K562 (cell line): ENCODE measurements at regions not wholly inside any gene's neighbourhood (a gene's known extent, or its start where the extent isn't known, plus 50 kb on each side); places are given as distances from the start of the nearest gene placed in this dataset.

Experiments used
- ATAC-seq: fragments of 200-7000 bp; cut with Tn5 transposase; 3 replicates; pipeline ENCODE4 v1.9.1; 2020; ENCODE audit warnings: moderate library complexity
- BruUV-seq: library from RNA; stranded (reverse); fragments of 400-500 nt; replicated peaks from 2 replicates; lab custom pipeline; 2021; lab: Mats Ljungman, UMichigan
- CTCF ChIA-PET: fragments of 300-600 bp; formaldehyde crosslinking; extraction: SDS; loops from one replicate; lab custom pipeline; 2021; ENCODE audit warnings: low intra/inter-chr PET ratio; lab: Yijun Ruan, JAX
- POLR2A ChIA-PET: fragments of 300-600, 350-650 bp; sonication (Branson Sonifier 250); formaldehyde crosslinking; extraction: SDS; loops from one replicate; lab custom pipeline; 2021; ENCODE audit warnings: antibody characterized with exemption, inconsistent platforms; lab: Yijun Ruan, JAX
- DNase-seq, 4 experiments: peaks; one replicate each; pipeline versions ENCODE4 v3.0.0 to v3.0.0-alpha.2; 2011 to 2018; ENCODE audit warnings: low spot score in 3 of 4, mixed read lengths in 3 of 4; ENCODE audit errors: extremely low read depth in 1 of 4
- FAIRE-seq: peaks from 2 replicates; lab custom pipeline; 2011; peaks lifted over from hg19 to GRCh38; lab: Jason Lieb, UNC
- H2AFZ ChIP-seq: 2 replicates; pipeline ENCODE4 v1.6.0; 2011; ENCODE audit warnings: low read depth, low read length, control low read depth, inconsistent platforms
- H3K27ac ChIP-seq: fragments of 200-600 bp; 3 replicates; pipeline ENCODE4 v1.8.0; 2011; ENCODE audit warnings: low read depth, mild to moderate bottlenecking, control low read depth, inconsistent platforms, low read length, moderate library complexity, mixed read lengths; ENCODE audit errors: extremely low read depth
- H3K27me3 ChIP-seq, 2 experiments: fragments of 300-600 bp in 1 of 2; 2 replicates in 1 of 2; 3 replicates in 1 of 2; pipeline versions ENCODE4 v1.6.0 to v1.8.0; 2011; ENCODE audit warnings: inconsistent platforms in 2 of 2, low read length in 2 of 2, mild to moderate bottlenecking in 1 of 2, mixed read lengths in 1 of 2, moderate library complexity in 1 of 2; ENCODE audit not compliant: control insufficient read depth in 2 of 2, insufficient read depth in 2 of 2
- H3K36me3 ChIP-seq: fragments of 300-600 bp; 3 replicates; pipeline ENCODE4 v1.8.0; 2011; ENCODE audit warnings: mild to moderate bottlenecking, low read length, inconsistent platforms; ENCODE audit not compliant: control insufficient read depth, insufficient read depth
- H3K4me1 ChIP-seq, 2 experiments: fragments of 200-600 bp in 1 of 2; replicated peaks in 1 of 2; 2 replicates in 1 of 2; 3 replicates in 1 of 2; pipeline versions ENCODE4 v1.5.1 to v1.8.0; 2011; ENCODE audit warnings: inconsistent platforms in 2 of 2, low read length in 2 of 2, mild to moderate bottlenecking in 1 of 2, mixed read lengths in 1 of 2, moderate library complexity in 1 of 2; ENCODE audit not compliant: control insufficient read depth in 2 of 2, insufficient read depth in 2 of 2
- H3K4me2 ChIP-seq: 2 replicates; pipeline ENCODE4 v1.6.1; 2011; ENCODE audit warnings: low read length, control low read depth, inconsistent platforms, mixed read lengths; ENCODE audit not compliant: insufficient read depth
- H3K4me3 ChIP-seq: fragments of 200-600 bp; sonication (generic), shearing (Covaris generic); 2 replicates; pipeline ENCODE4 v1.5.1; 2016; ENCODE audit warnings: control low read depth, inconsistent platforms
- H3K79me2 ChIP-seq: fragments of 200-600 bp; 3 replicates; pipeline ENCODE4 v1.8.0; 2011; ENCODE audit warnings: low read length, inconsistent platforms; ENCODE audit not compliant: control insufficient read depth, insufficient read depth
- H3K9ac ChIP-seq, 2 experiments: 2 replicates each; pipeline versions ENCODE4 v1.6.0 to v1.6.1; 2011; ENCODE audit warnings: low read depth in 2 of 2, low read length in 2 of 2, control low read depth in 1 of 2, inconsistent platforms in 1 of 2, mild to moderate bottlenecking in 1 of 2, mixed read lengths in 1 of 2; ENCODE audit not compliant: insufficient read depth in 1 of 2
- H3K9me1 ChIP-seq: one replicate; pipeline ENCODE4 v1.6.0; 2011; ENCODE audit warnings: inconsistent platforms, mild to moderate bottlenecking, low read length, moderate library complexity; ENCODE audit not compliant: control insufficient read depth, insufficient read depth
- H3K9me3 ChIP-seq: replicated peaks from 2 replicates; pipeline ENCODE4 v1.5.1; 2011; ENCODE audit warnings: low read depth, low read length, inconsistent platforms; ENCODE audit not compliant: control insufficient read depth, insufficient read depth
- H4K20me1 ChIP-seq: replicated peaks from 2 replicates; pipeline ENCODE4 v1.6.1; 2011; ENCODE audit warnings: low read length, inconsistent platforms, mixed read lengths; ENCODE audit not compliant: control insufficient read depth, insufficient read depth
- CBX1 ChIP-seq: sonication (generic); IDR thresholded peaks from 2 replicates; pipeline ENCODE4 v1.6.1; 2016; ENCODE audit warnings: antibody characterized with exemption, low read depth, mild to moderate bottlenecking
- CBX3 ChIP-seq, 2 experiments: IDR thresholded peaks; 1 replicate in 1 of 2; 2 replicates in 1 of 2; pipeline ENCODE4 v1.6.1; 2012; ENCODE audit warnings: inconsistent platforms in 2 of 2, low read length in 2 of 2, borderline replicate concordance in 1 of 2, control low read depth in 1 of 2
- ELK3 ChIP-seq: fragments of 450-650 bp; formaldehyde crosslinking; IDR thresholded peaks from 2 replicates; pipeline ENCODE4 v1.4.0; 2020; ENCODE audit warnings: mild to moderate bottlenecking
- HIVEP1 ChIP-seq: fragments of 250-450 bp; sonication (Bioruptor Pico); IDR thresholded peaks from 2 replicates; pipeline ENCODE4 v1.4.0; 2020; ENCODE audit warnings: mild to moderate bottlenecking
- MIER1 ChIP-seq: fragments of 450-650 bp; IDR thresholded peaks from 2 replicates; pipeline ENCODE4 v1.6.1; 2016; ENCODE audit warnings: antibody characterized with exemption, mild to moderate bottlenecking, low read depth
- SMARCA4 ChIP-seq: fragments of 450-650 bp; IDR thresholded peaks from 2 replicates; pipeline ENCODE4 v1.6.1; 2016
- THRA ChIP-seq: fragments of 450-650 bp; IDR thresholded peaks from 2 replicates; pipeline ENCODE4 v1.6.1; 2017; ENCODE audit warnings: mild to moderate bottlenecking, moderate library complexity
- WGBS: fragments of 100-300 bp; shearing (Covaris generic); methylation state at CpG from one replicate; pipeline ENCODE4 v1.1.6; 2016; ENCODE audit warnings: low coverage, mixed read lengths; ENCODE audit not compliant: insufficient coverage; ENCODE audit errors: missing lambda C conversion rate; 5-methylcytosine and 5-hydroxymethylcytosine counted together
- in situ Hi-C: fragments of 300-500 bp; cut with MboI; formaldehyde crosslinking; loops from 4 replicates; pipeline ENCODE4 v1.15.0; 2018; ENCODE audit warnings: inconsistent platforms, mixed read lengths
- intact Hi-C: fragments of 100-400 bp; cut with micrococcal nuclease; formaldehyde crosslinking; loops from 2 replicates; pipeline ENCODE4 v1.14.2; 2022

- POLR2A ChIA-PET: no interaction called here
- ATAC-seq (no peak), DNase-seq (no peak), FAIRE-seq (no peak)
- no peak for TF ChIP-seq ELK3 (CRISPR knock-in tag)
- TF ChIP-seq THRA: no peak
- TF ChIP-seq HIVEP1 (CRISPR knock-in tag): no peak
- TF ChIP-seq CBX3 (IDR thresholded peaks at IDR 0.05; ENCODE audit: borderline replicate concordance in 1 of 2, low read length in 2 of 2): no peak
- TF ChIP-seq SMARCA4: no peak
- no peak for TF ChIP-seq MIER1
- TF ChIP-seq CBX1: no peak
- CTCF ChIA-PET: no interaction called here
- H3K79me2 ChIP-seq: no peaks in the 10 kb centered on the region
- no peak overlapping the region for H3K9ac ChIP-seq
- in situ Hi-C loops: no loop called here
- no peak overlapping the region for H3K4me2 ChIP-seq
- no peak overlapping the region for H3K27ac ChIP-seq
- no peaks in the 10 kb centered on the region for H3K4me1 ChIP-seq
- H3K36me3 ChIP-seq: no peaks in the 10 kb centered on the region
- H3K9me3 ChIP-seq: no peaks in the 10 kb centered on the region
- H2AFZ ChIP-seq: no peak overlapping the region
- intact Hi-C loops: no loop called here
- no TSS peak for BruUV-seq
- no peaks in the 10 kb centered on the region for H3K9me1 ChIP-seq
- no peaks in the 10 kb centered on the region for H3K27me3 ChIP-seq
- no peak overlapping the region for H3K4me3 ChIP-seq
- WGBS: 5% methylated on average over 2 of the region's 2 CpGs
- H4K20me1 ChIP-seq: no peaks in the 10 kb centered on the region
Measured at GRCh38 chr7:32150589-32150988, 80.4 kb upstream of the PDE1C start.
